Ascending aorta (tissue), 2 donors: ENCODE measurements at regions not wholly inside any gene's neighbourhood (a gene's known extent, or its start where the extent isn't known, plus 50 kb on each side); places are given as distances from the start of the nearest gene placed in this dataset.
"Not testable (repeated sequence)": the region's sequence is repeated elsewhere in the genome, so short reads cannot be mapped to it uniquely, and the experiment has no call there.

Source experiments
- DNase-seq, 2 donors: peaks; one replicate each; pipeline ENCODE4 v3.0.0-alpha.2; 2019; ENCODE audit warnings: low spot score in 2 of 2
- H3K27ac ChIP-seq, 2 donors: fragments of 200-600 bp; sonication (generic); one replicate each; pipeline ENCODE4 v1.5.1; 2016 to 2017; ENCODE audit warnings: mild to moderate bottlenecking in 1 of 2
- H3K27me3 ChIP-seq: fragments of 200-600 bp; sonication (generic); one replicate; pipeline ENCODE4 v1.5.1; 2017
- H3K36me3 ChIP-seq, 2 donors: fragments of 200-600 bp; sonication (generic); one replicate each; pipeline ENCODE4 v1.5.1; 2016
- H3K4me1 ChIP-seq, 2 donors: fragments of 200-600 bp; sonication (generic); one replicate each; pipeline ENCODE4 v1.5.1; 2016 to 2017; ENCODE audit warnings: mild to moderate bottlenecking in 1 of 2
- H3K4me3 ChIP-seq, 2 donors: fragments of 200-600 bp; sonication (generic); one replicate each; pipeline ENCODE4 v1.5.1; 2016 to 2017; ENCODE audit warnings: mild to moderate bottlenecking in 1 of 2
- H3K9me3 ChIP-seq, 2 donors: fragments of 200-600 bp; sonication (generic); one replicate each; pipeline ENCODE4 v1.5.1; 2016
- CTCF ChIP-seq, 3 experiments: fragments of 200-600 bp in 2 of 3; fragments of 450-650 bp in 1 of 3; sonication (generic) in 2 of 3; IDR thresholded peaks; one replicate each; pipeline ENCODE4 v1.5.1; 2016 to 2019; ENCODE audit warnings: antibody characterized with exemption in 3 of 3, mild to moderate bottlenecking in 1 of 3, moderate library complexity in 1 of 3
- intact Hi-C: fragments of 100-400 bp; cut with DNase I; formaldehyde crosslinking; loops from one replicate; pipeline ENCODE4 v1.15.1; 2023

- no peaks in the 10 kb centered on the region for H3K4me1 ChIP-seq
- H3K27me3 ChIP-seq, result no peaks in the 10 kb centered on the region
- H3K4me3 ChIP-seq, result no peak overlapping the region
- no peaks in the 10 kb centered on the region for H3K9me3 ChIP-seq
- no peak overlapping the region for H3K27ac ChIP-seq
- no peak for DNase-seq
- no peak for TF ChIP-seq CTCF (IDR thresholded peaks at IDR 0.05)
- H3K36me3 ChIP-seq, result no peaks in the 10 kb centered on the region
- intact Hi-C loops, result no loop called here
These were observed 163.7 kb upstream of the IGF1 start for GRCh38 chr12:102643879-102644575.

GRCh38 chr12:102642199-102642598, 161.8 kb upstream of the IGF1 start:
- no peaks in the 10 kb centered on the region for H3K36me3 ChIP-seq
- no peak for DNase-seq
- no peak for TF ChIP-seq CTCF (IDR thresholded peaks at IDR 0.05)
- intact Hi-C loops, result no loop called here
- H3K4me3 ChIP-seq, result no peak overlapping the region
- H3K9me3 ChIP-seq, result no peaks in the 10 kb centered on the region
- H3K27me3 ChIP-seq, result no peaks in the 10 kb centered on the region
- no peaks in the 10 kb centered on the region for H3K4me1 ChIP-seq
- no peak overlapping the region for H3K27ac ChIP-seq

- intact Hi-C loops, H3K27ac ChIP-seq, H3K4me1 ChIP-seq, H3K9me3 ChIP-seq, H3K27me3 ChIP-seq, H3K36me3 ChIP-seq, H3K4me3 ChIP-seq, DNase-seq: not testable (repeated sequence)
These were observed 160.3 kb upstream of the IGF1 start for GRCh38 chr12:102640658-102641057.

GRCh38 chr12:102638777-102639176, 158.4 kb upstream of the IGF1 start:
- Histone ChIP-seq H3K4me1 (no peaks in the 10 kb centered on the region), H3K4me3 (no peak overlapping the region), H3K9me3 (no peaks in the 10 kb centered on the region), H3K36me3 (no peaks in the 10 kb centered on the region), H3K27me3 (no peaks in the 10 kb centered on the region), H3K27ac (no peak overlapping the region)
- intact Hi-C loops, result no loop called here
- DNase-seq, result no peak
- no peak for TF ChIP-seq CTCF (IDR thresholded peaks at IDR 0.05)

GRCh38 chr12:102633981-102634605, 153.7 kb upstream of the IGF1 start:
- no peaks in the 10 kb centered on the region for H3K36me3 ChIP-seq
- intact Hi-C loops, result no loop called here
- no peak for DNase-seq
- H3K4me3 ChIP-seq, result no peak overlapping the region
- H3K9me3 ChIP-seq, result no peaks in the 10 kb centered on the region
- no peak for TF ChIP-seq CTCF (IDR thresholded peaks at IDR 0.05)
- no peaks in the 10 kb centered on the region for H3K27me3 ChIP-seq
- no peaks in the 10 kb centered on the region for H3K4me1 ChIP-seq
- H3K27ac ChIP-seq, result no peak overlapping the region

GRCh38 chr12:102631274-102631673, 150.9 kb upstream of the IGF1 start:
- intact Hi-C loops, result no loop called here
- no peak overlapping the region for H3K4me3 ChIP-seq
- no peaks in the 10 kb centered on the region for H3K9me3 ChIP-seq
- H3K4me1 ChIP-seq, result no peaks in the 10 kb centered on the region
- no peak overlapping the region for H3K27ac ChIP-seq
- no peaks in the 10 kb centered on the region for H3K36me3 ChIP-seq
- DNase-seq, result no peak
- no peaks in the 10 kb centered on the region for H3K27me3 ChIP-seq
- no peak for TF ChIP-seq CTCF (IDR thresholded peaks at IDR 0.05)
